Right hindlimb (tissue), 1 donor: ENCODE measurements at regions not wholly inside any gene's neighbourhood (a gene's known extent, or its start where the extent isn't known, plus 50 kb on each side); places are given as distances from the start of the nearest gene placed in this dataset.

Experiments
- DNase-seq: peaks from one replicate; pipeline ENCODE4 v3.0.0-alpha.2; 2018

- no peak for DNase-seq
Observed at GRCh38 chr20:39602649-39603048, 640.5 kb downstream of the DHX35 start.

DNA sequence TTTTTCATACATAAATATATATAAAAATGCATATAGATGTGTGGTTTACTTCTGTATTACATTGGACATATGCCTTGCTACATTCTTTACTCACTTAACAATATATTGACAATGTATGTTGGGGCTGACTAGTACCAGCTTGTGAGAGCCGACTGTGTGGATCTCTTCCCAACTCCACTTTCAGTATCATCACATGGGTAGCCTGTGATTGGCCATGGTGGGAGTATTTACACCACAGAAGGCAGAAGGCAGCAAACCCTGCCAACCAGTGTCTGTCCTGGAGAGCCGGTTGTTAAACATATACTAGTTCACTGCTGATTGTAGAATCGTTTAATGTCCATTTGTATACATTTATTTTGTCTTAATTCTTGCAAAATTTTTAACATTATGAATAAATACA is 638.7 kb downstream of the DHX35 start:
- no peak for DNase-seq

DNA sequence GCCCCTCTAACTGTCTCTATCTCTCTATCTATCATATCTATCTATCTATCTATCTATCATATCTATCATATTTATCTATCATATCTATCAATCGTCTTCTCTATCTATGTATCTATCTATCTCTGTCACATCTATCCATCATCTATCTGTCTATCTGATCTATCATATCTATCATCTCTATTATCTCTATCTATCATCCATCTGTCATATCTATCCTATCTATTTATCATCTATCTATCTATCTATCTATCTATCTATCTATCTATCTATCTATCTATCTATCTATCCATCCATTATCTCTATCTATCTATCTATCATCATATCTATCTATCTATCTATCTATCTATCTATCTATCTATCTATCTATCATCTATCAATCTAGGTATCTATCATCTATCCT is 638.0 kb downstream of the DHX35 start:
- DNase-seq: no peak

- DNase-seq: no peak
Observed at GRCh38 chr20:39596554-39596953, 634.4 kb downstream of the DHX35 start.

DNA sequence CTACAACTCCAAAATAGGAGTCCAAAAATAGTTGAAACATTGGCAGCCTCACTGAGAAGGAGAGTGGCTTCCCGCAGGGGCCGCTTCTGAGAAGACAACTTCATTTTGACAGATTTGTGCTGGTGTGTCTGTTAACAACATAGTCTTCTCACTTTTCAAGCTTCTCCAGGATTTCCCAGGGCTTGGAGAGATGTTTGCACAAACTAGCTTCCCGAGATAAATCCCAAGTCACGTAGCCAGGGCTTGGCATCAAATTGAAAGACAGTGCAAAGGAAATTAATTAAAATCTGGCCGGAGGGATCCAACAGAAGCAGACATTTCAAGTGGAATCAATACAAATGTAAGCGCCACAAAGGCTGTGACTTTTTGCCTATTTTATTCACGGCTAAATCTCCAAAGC is 630.2 kb downstream of the DHX35 start:
- no peak for DNase-seq

- no peak for DNase-seq
Observed at GRCh38 chr20:39588148-39588757, 626.1 kb downstream of the DHX35 start.

GRCh38 chr20:39581034-39581433 is 618.9 kb downstream of the DHX35 start:
- no peak for DNase-seq

DNA sequence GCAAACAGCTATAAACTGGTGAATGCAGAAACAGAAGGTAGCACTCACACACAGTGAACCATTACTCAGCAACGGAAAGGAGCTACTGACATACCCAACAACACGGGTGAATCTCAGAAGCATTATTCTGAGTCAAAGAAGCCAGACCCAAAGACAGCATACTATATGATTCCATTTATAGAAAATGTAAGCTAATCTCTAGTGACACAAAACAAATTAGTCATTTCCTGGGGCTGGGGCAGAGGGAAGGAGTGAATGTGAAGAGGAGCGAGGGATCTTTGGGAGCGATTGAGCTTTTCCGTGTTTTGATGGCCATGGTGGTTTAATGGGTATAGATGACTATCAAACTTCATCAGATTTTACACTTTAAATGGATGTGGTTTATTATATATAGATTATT is 614.6 kb downstream of the DHX35 start:
- DNase-seq: no peak

GRCh38 chr20:39574061-39574460 is 611.9 kb downstream of the DHX35 start:
- DNase-seq: no peak

GRCh38 chr20:39571171-39571570 is 609.0 kb downstream of the DHX35 start:
- DNase-seq: no peak

GRCh38 chr20:39568109-39568508 is 606.0 kb downstream of the DHX35 start:
- no peak for DNase-seq

GRCh38 chr20:39563349-39563748 is 601.2 kb downstream of the DHX35 start:
- DNase-seq: no peak

GRCh38 chr20:39554341-39554740 is 592.2 kb downstream of the DHX35 start:
- DNase-seq: no peak

- DNase-seq: no peak
Observed at GRCh38 chr20:39553120-39553519, 591.0 kb downstream of the DHX35 start.

DNA sequence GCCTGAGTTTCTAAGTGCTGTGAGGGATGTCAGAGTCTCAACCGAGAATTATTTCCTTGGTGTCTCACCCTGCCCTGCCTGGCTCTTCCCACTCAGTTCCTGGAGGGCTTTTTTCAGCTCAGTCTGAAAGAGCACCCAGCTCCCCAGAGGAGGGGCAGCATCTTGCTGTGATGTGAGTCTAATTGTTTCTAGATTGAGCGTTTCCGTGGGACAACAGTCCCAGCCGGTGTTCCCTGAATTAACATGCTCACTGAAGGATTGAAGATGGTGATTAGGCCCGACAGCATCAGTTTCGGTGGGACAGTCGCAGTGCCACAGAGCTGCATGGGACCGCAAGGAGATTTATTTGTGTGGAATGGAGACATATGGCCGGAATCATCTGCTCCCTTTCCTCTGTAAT is 587.6 kb downstream of the DHX35 start:
- DNase-seq: no peak

DNA sequence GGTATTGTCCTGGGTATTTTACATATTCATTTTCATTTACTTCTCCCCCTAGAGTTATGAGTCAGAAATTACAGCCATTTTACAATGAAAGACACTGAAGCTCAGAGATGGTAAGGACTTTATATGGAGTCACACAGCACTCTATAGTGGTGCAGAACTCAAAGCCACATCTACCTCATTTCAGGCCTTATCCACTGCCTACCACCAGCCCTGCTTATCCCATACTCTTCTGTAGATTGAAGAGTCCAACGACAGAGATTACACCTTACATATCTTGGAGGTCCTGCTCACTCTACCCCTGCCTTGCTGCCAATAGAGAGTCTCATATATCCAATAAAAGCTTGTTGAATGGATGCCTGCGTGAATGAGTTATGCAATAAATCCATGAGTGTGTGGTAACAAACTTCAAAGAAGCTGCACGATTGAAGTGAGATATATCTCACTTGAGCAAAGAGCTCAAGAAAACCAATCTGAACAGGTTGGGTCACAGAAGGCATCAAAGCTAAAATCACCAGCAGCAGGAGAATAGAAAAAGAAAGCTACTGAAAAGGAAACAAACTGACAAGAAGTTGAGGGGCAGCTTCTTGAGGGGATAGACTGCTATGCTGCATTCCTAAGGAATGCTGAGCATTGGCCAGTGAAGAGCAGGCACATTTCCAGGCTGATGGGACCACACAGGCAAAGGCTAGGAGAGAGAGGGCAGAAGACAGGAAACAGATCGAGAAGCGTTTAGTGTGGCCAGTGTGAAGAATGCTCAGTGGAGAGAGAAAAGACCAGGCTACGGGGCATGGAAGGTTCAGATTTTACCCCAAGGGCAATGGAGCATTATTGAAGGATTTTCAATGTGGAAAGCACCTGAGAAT is 585.6 kb downstream of the DHX35 start:
- no peak for DNase-seq

DNA sequence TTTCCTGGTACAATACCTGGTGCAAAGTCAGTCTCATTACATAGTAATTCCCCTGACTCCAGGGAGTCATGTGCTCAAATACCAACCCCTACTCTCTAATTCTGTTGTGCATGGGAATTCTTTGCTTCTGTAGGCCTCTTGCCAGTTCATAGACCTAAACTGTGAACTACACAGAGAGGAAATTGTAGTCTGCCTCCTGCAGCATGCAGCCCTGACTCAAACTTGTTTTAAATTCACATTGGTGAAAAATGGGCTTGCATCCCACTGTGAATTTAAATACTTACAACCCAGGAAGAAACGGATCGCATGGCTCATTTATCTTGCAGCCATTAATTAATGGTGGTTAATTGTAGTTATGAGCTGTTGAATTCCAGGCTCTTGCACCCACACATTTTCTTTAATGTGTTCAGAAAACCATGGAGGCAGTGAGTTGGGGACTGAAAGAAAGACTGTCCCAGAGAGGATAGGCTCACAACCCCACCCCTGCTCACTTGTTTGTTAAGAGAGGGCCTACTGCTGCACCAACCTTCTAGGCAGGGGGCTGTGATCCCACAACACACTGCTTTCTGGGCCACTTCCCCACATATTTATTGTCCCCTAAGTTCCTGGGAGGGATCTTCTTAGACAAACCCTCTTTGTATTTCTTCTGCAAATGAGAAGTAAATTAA is 579.1 kb downstream of the DHX35 start:
- no peak for DNase-seq

GRCh38 chr20:39538317-39538716 is 576.2 kb downstream of the DHX35 start:
- DNase-seq: no peak

- DNase-seq: no peak
Observed at GRCh38 chr20:39535301-39535700, 573.2 kb downstream of the DHX35 start.

DNA sequence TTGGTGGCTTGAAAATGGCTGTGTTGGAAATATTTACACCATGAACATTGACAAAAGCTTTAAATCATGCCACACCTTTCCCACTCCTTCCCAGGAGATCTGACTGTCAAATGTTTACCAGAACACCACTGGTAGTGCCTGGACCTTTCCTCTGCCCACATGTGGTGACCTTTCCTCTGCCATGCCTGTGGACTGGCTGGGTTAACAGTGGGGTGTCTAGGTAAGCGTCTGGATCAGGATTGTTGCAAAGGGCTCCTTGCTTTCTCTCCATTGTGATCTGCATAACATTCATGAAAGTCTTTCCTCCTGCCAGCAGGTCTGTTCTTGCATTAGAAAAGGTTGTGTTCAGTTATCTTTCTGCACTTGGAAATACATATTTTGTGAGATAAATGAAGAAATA is 572.7 kb downstream of the DHX35 start:
- DNase-seq: no peak

GRCh38 chr20:39533858-39534257 is 571.7 kb downstream of the DHX35 start:
- no peak for DNase-seq

GRCh38 chr20:39532205-39532604 is 570.1 kb downstream of the DHX35 start:
- DNase-seq: no peak

- DNase-seq: no peak
Observed at GRCh38 chr20:39528436-39528835, 566.3 kb downstream of the DHX35 start.

- DNase-seq: peak; percentile 35
Observed at GRCh38 chr20:39524371-39524911, 562.3 kb downstream of the DHX35 start.
